IPS-15b (cell line): ENCODE measurements at regions not wholly inside any gene's neighbourhood (a gene's known extent, or its start where the extent isn't known, plus 50 kb on each side); places are given as distances from the start of the nearest gene placed in this dataset.

ENCODE experiments used
- H3K27me3 ChIP-seq: one replicate; pipeline ENCODE4 v1.6.1; 2013; ENCODE audit warnings: low read length; ENCODE audit not compliant: control insufficient read depth, insufficient read depth
- H3K36me3 ChIP-seq: one replicate; pipeline ENCODE4 v1.6.1; 2013; ENCODE audit warnings: low read length; ENCODE audit not compliant: control insufficient read depth, insufficient read depth
- H3K4me1 ChIP-seq: one replicate; pipeline ENCODE4 v1.6.1; 2013; ENCODE audit warnings: mild to moderate bottlenecking, low read length; ENCODE audit not compliant: control insufficient read depth, insufficient read depth
- H3K4me3 ChIP-seq: one replicate; pipeline ENCODE4 v1.5.1; 2013; ENCODE audit warnings: low read depth, low read length
- H3K9ac ChIP-seq: one replicate; pipeline ENCODE4 v1.6.1; 2013; ENCODE audit warnings: low read depth, mild to moderate bottlenecking, low read length
- H3K9me3 ChIP-seq: one replicate; pipeline ENCODE4 v1.6.1; 2013; ENCODE audit warnings: mild to moderate bottlenecking, low read length; ENCODE audit not compliant: control insufficient read depth, insufficient read depth

DNA sequence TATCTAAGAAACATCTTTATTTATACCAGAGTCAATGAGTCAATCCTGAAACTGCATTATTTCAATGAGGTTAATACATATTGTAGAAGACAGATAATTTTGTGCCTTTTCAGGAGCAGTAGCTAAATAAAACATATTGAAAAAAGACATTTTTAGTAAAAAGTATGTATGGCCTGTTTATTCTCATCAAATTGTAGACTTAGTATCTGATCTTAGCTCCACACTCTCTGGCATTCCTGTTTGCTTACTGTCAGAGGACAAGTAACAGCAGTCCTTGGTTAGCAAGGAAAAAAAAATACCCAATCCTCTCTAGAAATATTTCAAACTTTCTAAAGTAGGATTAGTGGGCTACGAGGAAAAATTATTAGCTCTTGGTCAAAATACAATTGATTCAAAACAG lies 50.5 kb upstream of the GUCY1A1 start:
- Histone ChIP-seq H3K9me3 (no peaks in the 10 kb centered on the region), H3K27me3 (no peaks in the 10 kb centered on the region), H3K36me3 (no peaks in the 10 kb centered on the region), H3K4me3 (no peak overlapping the region), H3K4me1 (no peaks in the 10 kb centered on the region), H3K9ac (no peak overlapping the region)

DNA sequence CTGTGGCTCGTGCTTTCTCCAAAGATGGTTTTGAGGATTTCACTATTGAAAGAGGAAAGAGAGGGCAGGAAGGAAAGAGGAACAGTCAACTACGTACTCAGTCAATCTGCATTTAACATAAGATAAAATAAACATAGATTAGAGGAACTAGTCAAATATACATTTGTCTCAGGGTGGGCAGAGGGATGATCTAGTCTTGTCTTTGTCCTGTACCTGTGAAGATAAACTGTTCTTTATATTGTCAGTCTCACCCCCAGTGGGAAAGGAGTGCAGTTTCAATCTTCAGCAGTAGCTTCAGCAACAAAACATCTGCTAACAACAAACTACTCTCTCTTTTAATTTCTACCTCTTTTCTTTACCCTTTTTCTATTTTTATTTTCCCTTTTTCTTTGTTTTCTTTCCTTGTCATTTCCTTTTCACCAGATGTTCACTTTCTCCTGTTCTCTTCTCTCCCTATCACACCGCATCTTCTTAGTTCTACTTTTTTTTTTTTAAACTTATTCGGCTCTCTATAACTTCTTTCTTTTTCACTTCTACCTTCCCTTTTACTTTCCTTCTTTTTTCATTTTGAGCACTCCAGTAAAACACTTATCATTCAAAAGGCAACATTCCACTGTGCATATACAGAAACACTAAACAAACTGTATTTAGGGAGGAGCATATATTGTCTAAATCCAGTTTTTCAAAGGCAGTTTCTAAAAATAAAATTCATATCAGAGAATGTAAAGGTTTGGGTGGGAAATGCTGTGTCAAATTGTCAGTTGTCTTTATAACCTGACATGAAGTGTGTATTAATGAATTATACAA lies 51.4 kb upstream of the GUCY1A1 start:
- no peaks in the 10 kb centered on the region for H3K36me3 ChIP-seq
- no peaks in the 10 kb centered on the region for H3K27me3 ChIP-seq
- H3K9ac ChIP-seq: no peak overlapping the region
- no peaks in the 10 kb centered on the region for H3K4me1 ChIP-seq
- no peaks in the 10 kb centered on the region for H3K9me3 ChIP-seq
- H3K4me3 ChIP-seq: no peak overlapping the region

DNA sequence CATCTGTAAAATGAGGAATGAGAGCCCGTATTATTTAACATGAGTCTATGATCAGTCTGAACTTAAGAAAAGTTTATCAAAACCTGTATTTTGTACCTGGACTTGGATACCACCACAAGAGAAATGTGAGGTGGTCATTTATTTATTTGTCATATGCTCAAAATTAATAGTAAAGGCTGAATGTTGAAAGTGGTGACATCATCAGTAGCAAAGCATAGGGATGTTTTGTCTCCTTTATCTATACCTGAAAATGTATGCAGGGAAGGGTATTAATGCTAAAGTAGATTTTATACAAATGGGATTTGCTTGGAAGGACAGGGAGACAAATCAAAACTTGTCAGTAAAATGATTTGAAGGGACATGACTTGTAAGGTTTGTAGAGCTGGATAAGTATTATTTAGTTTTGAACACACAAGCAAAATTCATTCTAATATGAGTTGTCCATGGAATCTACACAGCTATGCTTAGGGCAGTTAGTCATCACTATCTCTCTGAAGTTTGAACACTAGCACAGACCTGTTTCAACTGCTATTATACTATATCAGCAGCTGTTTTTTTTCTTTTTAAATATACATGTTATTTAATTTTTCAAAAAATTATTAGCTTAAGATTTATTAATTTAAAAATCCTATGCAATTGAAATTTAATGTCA lies 52.4 kb upstream of the GUCY1A1 start:
- Histone ChIP-seq H3K9me3 (no peaks in the 10 kb centered on the region), H3K27me3 (no peaks in the 10 kb centered on the region), H3K36me3 (no peaks in the 10 kb centered on the region), H3K4me1 (no peaks in the 10 kb centered on the region), H3K9ac (no peak overlapping the region), H3K4me3 (no peak overlapping the region)

DNA sequence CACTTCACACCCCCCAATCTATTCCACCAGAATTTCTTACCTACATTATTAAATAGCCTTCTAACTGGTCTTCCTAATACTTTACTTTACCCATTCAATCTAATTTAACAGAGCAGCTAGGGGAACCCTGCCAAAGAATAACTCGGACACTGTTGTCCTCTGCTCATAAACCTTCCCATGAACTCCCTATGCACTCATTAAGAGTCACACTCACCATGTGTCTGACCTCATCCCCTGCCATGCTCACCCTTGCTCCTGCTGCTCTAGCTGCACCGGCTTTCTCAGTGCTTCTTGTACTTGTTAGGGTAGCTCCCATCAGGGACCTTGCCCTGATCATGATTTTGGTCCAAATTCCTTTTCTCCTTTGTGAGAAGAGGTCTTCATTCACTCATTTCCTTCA lies 54.6 kb upstream of the GUCY1A1 start:
- Histone ChIP-seq H3K4me3 (no peak overlapping the region), H3K27me3 (no peaks in the 10 kb centered on the region), H3K9ac (no peak overlapping the region), H3K9me3 (no peaks in the 10 kb centered on the region), H3K4me1 (no peaks in the 10 kb centered on the region), H3K36me3 (no peaks in the 10 kb centered on the region)

DNA sequence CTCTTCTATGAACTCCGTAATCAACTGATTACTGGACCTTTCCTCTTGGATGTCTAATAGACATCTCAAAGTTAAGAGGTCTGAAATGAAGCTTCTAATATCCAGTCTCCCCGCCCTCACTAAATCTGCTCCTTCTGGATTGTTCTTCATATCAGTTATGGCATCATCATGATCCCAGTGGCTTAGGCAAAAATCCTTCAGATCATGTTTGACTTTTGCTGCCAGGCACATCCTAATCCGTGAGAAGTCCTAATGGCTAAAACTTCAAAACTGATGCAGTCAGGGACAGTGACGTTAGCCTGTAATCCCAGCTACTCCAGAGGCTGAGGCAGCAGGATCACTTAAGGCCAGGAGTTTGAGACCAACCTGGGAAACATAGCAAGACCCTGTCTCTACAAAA lies 55.1 kb upstream of the GUCY1A1 start:
- no peak overlapping the region for H3K4me3 ChIP-seq
- H3K4me1 ChIP-seq: no peaks in the 10 kb centered on the region
- H3K36me3 ChIP-seq: no peaks in the 10 kb centered on the region
- H3K27me3 ChIP-seq: no peaks in the 10 kb centered on the region
- no peak overlapping the region for H3K9ac ChIP-seq
- H3K9me3 ChIP-seq: no peaks in the 10 kb centered on the region

DNA sequence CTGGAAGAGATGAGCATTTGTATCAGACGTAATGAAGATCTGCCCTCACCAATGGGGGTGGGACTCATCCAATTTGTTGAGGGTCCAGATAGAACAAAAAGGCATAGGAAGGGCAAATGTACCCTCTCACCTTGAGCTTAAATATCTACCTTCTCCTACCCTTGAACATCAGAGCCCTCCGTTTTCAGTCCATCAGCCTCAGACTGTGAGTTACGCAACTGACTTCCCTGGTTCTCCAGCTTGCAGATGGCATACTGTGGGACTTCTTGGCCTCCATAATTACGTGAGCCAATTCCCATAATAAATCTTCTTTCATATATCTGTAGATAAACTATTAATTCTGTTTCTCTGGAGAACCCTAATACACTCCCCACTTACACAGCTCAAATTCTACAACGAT lies 56.5 kb upstream of the GUCY1A1 start:
- no peaks in the 10 kb centered on the region for H3K9me3 ChIP-seq
- no peaks in the 10 kb centered on the region for H3K36me3 ChIP-seq
- no peaks in the 10 kb centered on the region for H3K4me1 ChIP-seq

DNA sequence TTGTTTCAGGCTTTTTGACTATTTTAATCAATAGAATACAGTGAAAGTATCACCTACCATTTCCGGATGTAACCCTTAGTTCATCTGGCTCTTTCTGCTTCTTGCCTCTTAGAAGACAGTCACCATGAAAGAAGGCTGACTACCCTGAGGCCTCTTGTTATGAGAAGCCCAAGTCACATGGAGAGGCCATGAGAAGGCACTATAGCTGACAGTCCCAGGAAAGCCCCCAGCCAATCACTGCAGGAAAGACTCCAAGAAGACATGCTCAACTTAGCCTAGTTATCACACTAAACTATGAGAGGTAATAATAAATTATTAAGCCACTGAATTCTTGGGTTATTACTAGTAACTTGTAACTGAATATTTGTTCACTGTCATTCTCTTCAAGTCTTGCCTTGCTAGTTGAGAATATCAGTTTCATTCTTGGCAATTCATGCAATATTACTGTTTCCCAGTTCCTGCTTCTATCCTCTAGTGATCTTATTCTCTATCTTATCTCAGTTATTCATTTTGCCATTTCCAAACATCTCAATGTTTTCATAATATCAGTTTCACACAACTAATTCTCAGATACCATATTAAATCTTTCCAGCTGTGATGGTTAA lies 57.1 kb upstream of the GUCY1A1 start:
- H3K4me1 ChIP-seq: no peaks in the 10 kb centered on the region
- no peaks in the 10 kb centered on the region for H3K9me3 ChIP-seq
- no peaks in the 10 kb centered on the region for H3K27me3 ChIP-seq

More for the DNA sequence above, 56.5 kb upstream of the GUCY1A1 start:
- Histone ChIP-seq H3K4me3 (no peak overlapping the region), H3K27me3 (no peaks in the 10 kb centered on the region), H3K9ac (no peak overlapping the region)

DNA sequence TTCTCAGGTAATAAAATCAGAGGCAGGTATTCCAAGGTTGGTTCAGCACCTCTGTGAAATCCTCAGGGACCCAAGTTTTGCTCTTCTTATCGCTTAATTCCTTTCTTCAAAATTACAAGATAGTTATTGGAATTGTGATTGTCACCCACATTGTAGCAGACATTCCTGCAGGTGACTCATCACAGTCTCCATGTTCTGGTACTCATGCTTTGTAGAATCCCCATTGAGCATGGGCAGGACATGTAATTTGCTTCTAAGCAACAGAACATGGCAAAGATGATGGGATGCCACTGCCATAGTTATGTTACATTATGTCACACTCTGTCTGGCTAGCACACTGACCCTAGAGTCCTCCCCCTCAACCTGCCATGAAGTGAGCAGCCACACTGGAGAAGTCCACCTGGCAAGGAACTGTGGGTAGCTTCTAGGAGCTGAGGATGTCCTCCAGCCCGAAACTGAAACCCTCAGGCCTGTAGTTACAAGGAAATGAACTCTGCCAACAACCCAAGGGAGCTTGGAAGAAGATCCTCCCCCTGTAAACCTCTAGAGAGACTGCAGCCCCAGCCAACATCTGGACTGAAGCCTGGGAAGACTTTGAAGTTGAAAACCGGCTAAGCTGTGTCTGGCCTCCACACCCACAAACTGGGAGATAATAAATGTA lies 58.3 kb upstream of the GUCY1A1 start:
- Histone ChIP-seq H3K9me3 (no peaks in the 10 kb centered on the region), H3K9ac (no peak overlapping the region), H3K27me3 (no peaks in the 10 kb centered on the region), H3K36me3 (no peaks in the 10 kb centered on the region), H3K4me1 (no peaks in the 10 kb centered on the region), H3K4me3 (no peak overlapping the region)

More for the DNA sequence above, 57.1 kb upstream of the GUCY1A1 start:
- Histone ChIP-seq H3K4me3 (no peak overlapping the region), H3K9ac (no peak overlapping the region), H3K36me3 (no peaks in the 10 kb centered on the region)

DNA sequence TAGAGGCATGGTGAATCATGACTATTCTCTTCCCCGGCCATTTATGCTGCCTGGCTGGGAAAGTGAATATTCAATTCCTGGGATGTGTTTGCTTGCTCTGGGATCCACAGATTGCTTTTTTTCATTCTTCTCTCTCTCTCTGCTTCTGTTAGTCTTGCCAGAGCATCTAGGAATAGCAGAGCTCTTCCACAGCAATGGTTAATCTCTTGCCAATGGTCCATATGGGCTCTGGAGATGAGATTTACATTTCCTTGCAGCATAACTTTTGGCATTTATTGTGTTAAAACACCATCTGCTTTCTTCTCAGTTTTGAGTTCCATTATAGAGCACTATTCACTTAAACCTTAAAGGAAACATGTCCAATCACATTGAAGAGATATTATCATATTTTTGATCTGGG lies 59.2 kb upstream of the GUCY1A1 start:
- H3K4me3 ChIP-seq: no peak overlapping the region
- no peak overlapping the region for H3K9ac ChIP-seq
- H3K9me3 ChIP-seq: no peaks in the 10 kb centered on the region
- no peaks in the 10 kb centered on the region for H3K36me3 ChIP-seq
- H3K4me1 ChIP-seq: no peaks in the 10 kb centered on the region
- no peaks in the 10 kb centered on the region for H3K27me3 ChIP-seq

DNA sequence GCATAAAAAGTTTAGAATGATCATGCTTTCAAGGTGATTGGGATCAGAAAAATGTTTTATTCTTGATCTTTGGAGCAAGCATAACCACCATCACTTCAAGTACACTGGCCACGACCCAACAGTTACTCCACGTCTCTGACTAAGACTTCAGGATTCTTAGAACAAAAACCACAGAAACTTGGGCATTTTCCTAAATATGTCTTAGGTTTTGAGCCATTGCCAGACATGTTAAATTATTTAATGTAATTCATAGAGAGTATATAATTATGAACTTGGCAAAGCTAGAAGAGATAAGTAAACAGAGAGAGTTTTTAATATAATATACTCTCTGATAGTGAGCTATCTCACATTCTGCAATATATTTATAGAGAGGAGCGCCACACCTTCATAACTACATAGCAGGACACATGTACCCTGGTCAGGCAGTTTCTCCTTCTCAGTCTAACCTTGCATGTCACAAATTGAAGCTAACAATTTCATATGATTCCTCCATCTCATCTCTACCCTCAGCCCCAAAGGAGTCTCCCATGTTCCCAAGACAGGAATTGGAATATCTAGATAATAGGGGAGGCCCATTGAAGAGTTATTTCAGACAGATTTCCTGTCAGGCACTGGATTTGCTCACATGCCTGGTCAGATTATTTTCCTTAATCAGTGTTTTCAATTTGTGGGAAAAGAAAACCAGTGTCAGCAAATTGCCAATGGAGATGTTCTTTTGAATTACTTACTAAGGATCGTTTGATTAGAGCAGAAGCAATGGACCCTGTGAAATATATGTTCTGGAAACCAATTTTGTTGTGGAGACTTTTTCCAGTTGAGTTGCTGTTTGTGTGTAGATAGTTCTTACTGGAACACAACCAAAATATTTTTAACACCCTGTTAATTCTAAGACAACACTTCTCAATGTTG lies 61.7 kb upstream of the GUCY1A1 start:
- Histone ChIP-seq H3K27me3 (no peaks in the 10 kb centered on the region), H3K4me3 (no peak overlapping the region), H3K9ac (no peak overlapping the region), H3K4me1 (no peaks in the 10 kb centered on the region), H3K9me3 (no peaks in the 10 kb centered on the region), H3K36me3 (no peaks in the 10 kb centered on the region)

DNA sequence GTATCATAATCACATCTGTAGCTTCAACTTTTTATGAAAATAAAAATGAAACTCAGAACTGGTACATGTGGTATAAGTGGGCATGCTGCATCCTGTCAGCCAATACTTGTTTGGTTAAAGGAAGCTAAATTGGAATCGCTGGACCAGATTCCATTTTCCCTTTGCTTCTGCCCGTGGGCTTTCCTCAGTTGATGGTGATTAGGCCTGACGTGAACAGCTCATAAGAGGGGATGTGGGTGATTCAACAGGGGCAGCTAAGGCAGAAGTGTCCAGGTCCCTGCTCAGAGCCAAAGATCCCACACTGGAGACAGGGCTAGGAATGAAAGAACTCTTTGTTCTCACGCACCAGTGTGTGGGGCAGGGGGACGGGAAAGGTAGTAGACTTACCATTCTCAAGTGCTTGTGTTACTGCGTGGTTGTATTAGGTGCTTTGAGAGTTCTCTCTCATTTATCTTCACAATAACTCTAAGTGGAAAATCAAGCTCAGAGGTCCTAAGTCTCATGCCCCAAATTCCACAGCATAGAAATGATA lies 63.2 kb upstream of the GUCY1A1 start:
- Histone ChIP-seq H3K27me3 (no peaks in the 10 kb centered on the region), H3K4me3 (no peak overlapping the region), H3K4me1 (no peaks in the 10 kb centered on the region), H3K9me3 (no peaks in the 10 kb centered on the region), H3K9ac (no peak overlapping the region), H3K36me3 (no peaks in the 10 kb centered on the region)
